Small intestine (tissue), 7 donors: ENCODE measurements at regions not wholly inside any gene's neighbourhood (a gene's known extent, or its start where the extent isn't known, plus 50 kb on each side); places are given as distances from the start of the nearest gene placed in this dataset.

Experiments
- DNase-seq, 2 donors: peaks; one replicate each; pipeline versions ENCODE4 v3.0.0 to v3.0.0-alpha.2; 2013
- FAIRE-seq: peaks from 2 replicates; lab custom pipeline; 2012; peaks lifted over from hg19 to GRCh38; lab: Jason Lieb, UNC
- H3K27ac ChIP-seq, 3 donors: one replicate each; pipeline ENCODE4 v1.5.1; 2013; ENCODE audit warnings: low read length in 2 of 3, mild to moderate bottlenecking in 2 of 3, control low read depth in 1 of 3, inconsistent platforms in 1 of 3, low read depth in 1 of 3, moderate library complexity in 1 of 3
- H3K27me3 ChIP-seq, 3 donors: one replicate each; pipeline ENCODE4 v1.6.1; 2013; ENCODE audit warnings: low read length in 3 of 3, inconsistent platforms in 1 of 3; ENCODE audit not compliant: control insufficient read depth in 3 of 3, insufficient read depth in 3 of 3
- H3K36me3 ChIP-seq, 3 donors: one replicate each; pipeline ENCODE4 v1.6.1; 2013; ENCODE audit warnings: low read length in 3 of 3, inconsistent platforms in 1 of 3, low read depth in 1 of 3, mild to moderate bottlenecking in 1 of 3, moderate library complexity in 1 of 3; ENCODE audit not compliant: control insufficient read depth in 3 of 3, insufficient read depth in 2 of 3
- H3K4me1 ChIP-seq, 3 donors: one replicate each; pipeline ENCODE4 v1.6.1; 2013; ENCODE audit warnings: low read length in 2 of 3, inconsistent platforms in 1 of 3, low read depth in 1 of 3, mild to moderate bottlenecking in 1 of 3, moderate library complexity in 1 of 3; ENCODE audit not compliant: control insufficient read depth in 3 of 3, insufficient read depth in 2 of 3
- H3K4me3 ChIP-seq, 3 donors: one replicate each; pipeline ENCODE4 v1.5.1; 2013; ENCODE audit warnings: low read length in 3 of 3, control low read depth in 1 of 3, inconsistent platforms in 1 of 3, low read depth in 1 of 3, mild to moderate bottlenecking in 1 of 3, moderate library complexity in 1 of 3
- H3K9me3 ChIP-seq, 2 donors: one replicate each; pipeline ENCODE4 v1.6.1; 2013; ENCODE audit warnings: low read depth in 1 of 2, low read length in 1 of 2; ENCODE audit not compliant: control insufficient read depth in 2 of 2, insufficient read depth in 1 of 2
- WGBS, 3 donors: extraction: QIAGEN DNeasy Blood & Tissue Kit; methylation state at CpG; one replicate each; pipeline ENCODE4 v1.1.7; 2013; 5-methylcytosine and 5-hydroxymethylcytosine counted together
- donor health status: healthy with polysubstance abuse.
- donor health status: control.
- donor health status: control.
- donor health status: Bipolar disorder and iron deficiency.
- donor health status: healthy.

DNA sequence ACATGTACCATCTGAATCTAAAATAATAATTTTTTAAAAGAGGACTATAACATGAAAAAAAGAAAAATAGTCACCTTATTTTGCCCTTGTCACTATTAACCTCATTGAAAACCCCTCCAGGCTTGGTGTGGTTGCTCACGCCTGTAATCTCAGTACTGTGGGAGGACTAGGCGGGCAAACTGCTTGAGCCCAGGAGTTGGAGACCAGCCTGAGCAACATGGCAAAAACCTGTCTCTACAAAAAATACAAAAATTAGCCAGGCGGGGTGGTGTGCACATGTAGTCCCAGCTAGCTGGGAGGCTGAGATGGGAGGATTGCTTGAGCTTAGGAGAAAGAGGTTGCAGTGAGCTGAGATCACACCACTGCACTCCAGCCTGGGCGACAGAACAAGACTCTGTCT, 126.3 kb upstream of the KRAS start:
- H3K4me3 ChIP-seq: no peak overlapping the region
- H3K36me3 ChIP-seq: no peaks in the 10 kb centered on the region
- no peak for FAIRE-seq
- no peaks in the 10 kb centered on the region for H3K27me3 ChIP-seq
- H3K4me1 ChIP-seq: no peaks in the 10 kb centered on the region
- H3K27ac ChIP-seq: no peak overlapping the region
- DNase-seq: no peak
- 70 to 91% (median 85%) methylated on average over 4 of the region's 4 CpGs for WGBS, 3 donors
- H3K9me3 ChIP-seq: no peaks in the 10 kb centered on the region

GRCh38 chr12:25376407-25376806, 125.7 kb upstream of the KRAS start:
- FAIRE-seq (no peak), DNase-seq (no peak)
- 17 to 75% (median 65%) methylated on average over 1 of the region's 1 CpG for whole genome bisulfite sequencing, 3 donors
- Histone ChIP-seq H3K36me3 (no peaks in the 10 kb centered on the region), H3K27me3 (no peaks in the 10 kb centered on the region), H3K4me1 (no peaks in the 10 kb centered on the region), H3K4me3 (no peak overlapping the region), H3K9me3 (no peaks in the 10 kb centered on the region), H3K27ac (no peak overlapping the region)

- Histone ChIP-seq H3K4me1 (no peaks in the 10 kb centered on the region), H3K4me3 (no peak overlapping the region), H3K9me3 (no peaks in the 10 kb centered on the region), H3K27me3 (no peaks in the 10 kb centered on the region), H3K36me3 (no peaks in the 10 kb centered on the region), H3K27ac (no peak overlapping the region)
- WGBS, 3 donors: 74 to 87% (median 85%) methylated on average over 4 of the region's 4 CpGs
- DNase-seq: no peak
- FAIRE-seq: no peak
Observed at GRCh38 chr12:25372969-25373817, 122.5 kb upstream of the KRAS start.

- no peaks in the 10 kb centered on the region for H3K4me1 ChIP-seq
- no peaks in the 10 kb centered on the region for H3K36me3 ChIP-seq
- DNase-seq (no peak), FAIRE-seq (no peak)
- H3K27ac ChIP-seq: no peak overlapping the region
- H3K27me3 ChIP-seq: no peaks in the 10 kb centered on the region
- H3K9me3 ChIP-seq: no peaks in the 10 kb centered on the region
- H3K4me3 ChIP-seq: no peak overlapping the region
Observed at GRCh38 chr12:25372002-25372401, 121.3 kb upstream of the KRAS start.

DNA sequence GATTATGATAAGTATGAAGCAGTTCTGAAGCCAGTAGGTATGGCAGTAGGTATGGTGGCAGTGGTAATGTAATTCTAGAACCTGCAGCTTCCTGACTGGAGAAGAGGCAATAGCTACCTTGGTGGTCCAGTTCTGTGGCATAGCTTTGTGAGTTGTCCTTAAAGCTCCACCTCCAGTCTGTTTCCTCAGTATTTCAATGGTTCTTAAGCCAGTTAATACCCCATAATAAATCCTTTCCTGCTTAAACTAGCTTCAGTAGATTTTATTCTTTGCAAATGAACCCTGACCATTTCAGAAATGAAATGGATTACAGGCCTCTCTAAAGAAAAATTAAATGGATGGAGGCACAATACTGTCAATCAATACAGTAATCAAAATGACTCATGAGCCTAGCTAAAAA, 117.8 kb upstream of the KRAS start:
- no peaks in the 10 kb centered on the region for H3K9me3 ChIP-seq
- FAIRE-seq: no peak
- no peaks in the 10 kb centered on the region for H3K4me1 ChIP-seq
- DNase-seq: no peak
- H3K27ac ChIP-seq: no peak overlapping the region
- H3K27me3 ChIP-seq: no peaks in the 10 kb centered on the region
- H3K4me3 ChIP-seq: no peak overlapping the region
- no peaks in the 10 kb centered on the region for H3K36me3 ChIP-seq

DNA sequence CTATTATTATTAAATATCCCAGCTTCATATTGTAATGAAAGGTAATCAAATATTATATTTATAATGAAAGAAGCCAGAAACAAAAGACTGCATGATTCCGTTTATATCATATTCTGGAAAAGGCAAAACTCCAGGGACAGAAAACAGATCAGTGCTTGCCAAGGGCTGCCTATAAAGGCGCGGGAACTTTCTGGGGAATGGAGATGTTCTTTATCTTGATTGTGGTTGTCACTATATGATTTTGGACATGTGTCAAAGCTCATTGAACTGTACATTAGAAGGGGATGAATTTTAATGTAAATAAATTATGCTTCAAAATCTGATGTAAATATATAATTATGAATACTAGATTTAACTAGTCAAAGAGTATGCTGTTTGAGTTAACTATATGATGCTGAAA, 115.4 kb upstream of the KRAS start:
- Histone ChIP-seq H3K4me3 (no peak overlapping the region), H3K27me3 (no peaks in the 10 kb centered on the region), H3K4me1 (no peaks in the 10 kb centered on the region), H3K27ac (no peak overlapping the region), H3K36me3 (no peaks in the 10 kb centered on the region), H3K9me3 (no peaks in the 10 kb centered on the region)
- 64 to 87% (median 86%) methylated on average over 3 of the region's 3 CpGs for WGBS, 3 donors
- FAIRE-seq (no peak), DNase-seq (no peak)

- Histone ChIP-seq H3K9me3 (no peaks in the 10 kb centered on the region), H3K27ac (no peak overlapping the region), H3K4me1 (no peaks in the 10 kb centered on the region), H3K36me3 (no peaks in the 10 kb centered on the region), H3K27me3 (no peaks in the 10 kb centered on the region), H3K4me3 (no peak overlapping the region)
- DNase-seq (no peak), FAIRE-seq (no peak)
- 14 to 25% (median 23%) methylated on average over 3 of the region's 3 CpGs for WGBS, 3 donors
Observed at GRCh38 chr12:25365340-25365730, 114.6 kb upstream of the KRAS start.

GRCh38 chr12:25364529-25365339, 114.0 kb upstream of the KRAS start:
- no peaks in the 10 kb centered on the region for H3K36me3 ChIP-seq
- DNase-seq: no peak
- WGBS, 3 donors: 36 to 63% (median 51%) methylated on average over 5 of the region's 5 CpGs
- no peaks in the 10 kb centered on the region for H3K27me3 ChIP-seq
- no peak overlapping the region for H3K27ac ChIP-seq
- H3K9me3 ChIP-seq: no peaks in the 10 kb centered on the region
- H3K4me3 ChIP-seq: no peak overlapping the region
- FAIRE-seq: no peak
- no peaks in the 10 kb centered on the region for H3K4me1 ChIP-seq
